ENCODE measurements at regions not wholly inside any gene's neighbourhood (a gene's known extent, or its start where the extent isn't known, plus 50 kb on each side); places are given as distances from the start of the nearest gene placed in this dataset.
"Not testable (repeated sequence)": the region's sequence is repeated elsewhere in the genome, so short reads cannot be mapped to it uniquely, and the experiment has no call there.

DNA sequence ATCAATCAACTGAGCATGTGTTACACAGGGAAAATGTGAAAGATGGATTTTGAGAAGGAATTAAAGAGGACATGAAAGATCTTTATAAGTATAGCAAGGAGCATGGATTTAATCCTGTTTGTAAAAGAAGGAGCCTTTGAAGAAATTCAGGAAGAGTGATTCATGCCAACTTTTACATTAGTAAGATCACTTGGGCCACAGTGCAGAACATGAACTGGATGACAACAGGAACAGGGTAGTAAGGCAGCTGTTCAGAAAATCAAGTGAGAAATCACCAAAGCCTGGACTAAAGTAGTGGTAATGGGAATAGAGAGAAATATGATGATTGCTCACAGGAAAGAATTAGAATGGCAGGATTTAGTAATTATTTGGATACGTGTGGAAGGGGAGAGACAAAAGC is 265.7 kb upstream of the PCDH7 start:
- no peak for DNase-seq

DNA sequence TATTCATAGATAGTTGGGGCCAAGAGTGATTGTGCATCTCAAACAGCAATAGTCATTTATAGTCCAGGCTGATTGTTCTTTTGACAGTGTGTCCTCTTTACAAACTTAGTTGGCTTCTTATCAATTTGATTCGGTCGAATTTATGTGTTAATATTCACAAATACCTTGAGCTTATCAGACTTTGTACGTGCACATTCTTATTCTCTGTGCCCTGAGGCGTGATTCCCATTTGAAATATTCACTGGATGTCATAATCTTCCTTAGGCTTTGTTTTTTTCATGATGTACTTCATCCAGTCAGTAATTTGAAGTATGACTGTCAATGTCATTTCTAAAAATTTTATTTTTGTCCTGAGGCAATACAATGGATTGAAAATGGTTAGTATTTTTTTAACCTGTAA is 263.5 kb upstream of the PCDH7 start:
- DNase-seq, result no peak

DNA sequence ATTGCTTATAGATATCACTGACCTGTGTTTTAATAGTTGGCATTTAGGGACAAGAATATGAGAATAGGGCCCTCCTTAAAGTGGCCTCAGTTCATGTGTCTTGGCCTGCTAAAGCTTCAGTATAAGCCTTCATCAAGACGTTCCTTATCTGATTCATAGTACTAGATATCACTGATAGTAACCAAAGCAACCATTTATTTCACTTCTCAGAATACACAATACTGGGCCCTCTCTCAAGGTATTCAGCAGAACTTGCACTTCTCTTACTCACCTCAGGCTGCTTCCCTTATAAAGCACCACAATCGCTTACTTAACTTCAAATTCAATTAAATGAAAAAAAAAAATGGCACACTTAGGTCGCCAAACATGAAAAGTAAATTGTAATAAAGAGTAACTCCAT is 259.4 kb upstream of the PCDH7 start:
- DNase-seq, result no peak

DNA sequence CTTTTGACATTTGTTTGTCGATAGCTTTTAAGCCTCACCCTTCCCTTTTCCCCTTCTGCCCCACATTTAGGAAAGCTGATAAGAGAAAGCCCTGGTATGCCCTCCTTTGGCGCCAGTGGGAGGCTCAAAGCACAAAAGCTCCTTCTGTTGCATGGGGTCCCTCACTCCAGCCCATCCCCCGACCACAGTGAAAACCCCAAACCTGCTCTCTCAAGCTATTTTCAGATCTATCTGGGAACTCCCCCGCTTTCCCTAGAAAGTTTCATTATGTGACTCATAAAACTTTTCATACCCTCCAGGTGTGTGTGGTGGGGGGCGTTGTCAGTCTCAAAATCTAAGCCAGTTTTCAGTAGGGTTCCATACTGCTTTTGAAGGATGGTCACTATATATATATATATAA is 259.0 kb upstream of the PCDH7 start:
- DNase-seq, result no peak

DNA sequence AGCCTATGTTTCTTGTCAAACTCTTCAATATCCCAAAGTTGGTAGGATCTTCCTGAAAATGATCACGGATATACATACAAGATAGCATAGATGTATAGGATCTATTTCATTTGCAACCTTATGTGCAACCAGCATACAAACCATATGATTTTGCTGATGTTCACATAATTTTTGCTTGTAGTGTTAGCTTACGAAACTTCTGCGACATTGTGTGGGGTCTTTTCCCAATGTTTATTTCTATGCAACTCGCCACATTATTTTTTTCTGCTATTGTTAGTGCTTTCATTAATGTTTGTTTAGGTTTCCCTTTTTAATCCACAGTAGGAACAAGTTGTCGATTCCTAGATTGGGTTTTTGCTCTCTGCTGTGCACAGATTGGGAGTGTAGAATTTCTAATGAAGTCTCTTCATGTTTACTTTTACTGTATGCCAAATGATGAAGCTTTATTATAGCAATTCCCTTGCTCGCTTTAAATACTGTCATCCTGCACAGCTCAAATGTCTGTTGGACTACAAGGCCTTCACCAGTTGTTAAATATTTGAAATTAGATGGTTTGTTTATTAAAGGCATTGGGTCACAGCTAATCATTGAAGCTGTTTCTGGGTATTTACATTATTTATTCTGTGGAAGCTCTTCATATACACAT is 257.6 kb upstream of the PCDH7 start:
- DNase-seq, result no peak

DNA sequence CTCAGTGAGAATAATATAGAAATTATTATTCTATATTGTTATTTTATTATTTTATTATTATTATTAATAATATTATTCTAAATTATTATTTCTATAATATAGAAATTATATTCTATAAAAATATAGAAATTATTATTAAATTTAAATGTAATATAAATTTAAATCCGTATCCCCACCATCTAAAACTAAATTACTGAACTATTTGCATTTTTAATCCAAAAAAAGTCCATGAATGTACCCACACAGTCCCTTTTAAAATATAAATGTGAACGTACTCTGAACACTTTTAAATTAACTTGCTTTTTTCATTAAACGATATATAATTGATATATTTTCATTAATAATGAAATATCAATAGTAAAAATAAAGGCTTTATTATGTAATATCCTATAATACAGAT is 248.3 kb upstream of the PCDH7 start:
- DNase-seq, result no peak

DNA sequence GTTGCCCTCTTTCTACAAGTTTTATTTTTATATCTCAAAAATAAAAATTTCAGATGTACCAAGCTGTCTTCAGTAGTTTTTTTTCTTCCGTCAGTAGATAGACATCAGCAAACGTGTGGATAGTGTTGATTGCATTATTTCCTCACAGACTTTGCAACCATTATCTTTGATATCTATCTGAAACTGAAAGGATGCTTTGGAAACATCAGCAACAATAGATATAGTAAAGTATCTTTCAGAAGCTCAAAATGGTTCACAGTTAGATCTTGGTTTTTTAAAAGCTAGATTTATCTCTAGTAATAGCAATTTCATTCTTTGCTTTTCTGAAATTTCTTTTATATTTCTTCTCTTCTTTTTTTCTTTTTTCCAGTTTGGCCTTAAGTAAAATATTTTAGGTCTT is 246.9 kb upstream of the PCDH7 start:
- no peak for DNase-seq

DNA sequence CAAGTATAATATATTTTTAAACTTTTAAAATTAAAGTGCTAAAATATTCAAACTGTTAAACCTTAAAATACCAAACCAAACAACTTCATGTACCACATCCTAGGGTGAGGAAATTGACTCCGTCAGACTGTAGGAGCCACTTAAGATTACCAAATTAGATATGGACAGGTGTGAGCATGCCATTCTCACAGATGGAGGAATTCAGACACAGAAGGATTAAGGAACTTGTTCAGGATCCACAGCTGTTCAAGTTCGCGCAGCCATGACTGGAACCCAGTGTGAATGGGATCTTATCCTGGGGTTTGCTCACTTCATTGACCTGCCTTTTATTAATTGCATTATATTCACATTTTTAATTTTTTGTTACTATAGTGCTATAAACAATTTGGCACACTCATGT is 224.9 kb upstream of the PCDH7 start:
- DNase-seq, result no peak

DNA sequence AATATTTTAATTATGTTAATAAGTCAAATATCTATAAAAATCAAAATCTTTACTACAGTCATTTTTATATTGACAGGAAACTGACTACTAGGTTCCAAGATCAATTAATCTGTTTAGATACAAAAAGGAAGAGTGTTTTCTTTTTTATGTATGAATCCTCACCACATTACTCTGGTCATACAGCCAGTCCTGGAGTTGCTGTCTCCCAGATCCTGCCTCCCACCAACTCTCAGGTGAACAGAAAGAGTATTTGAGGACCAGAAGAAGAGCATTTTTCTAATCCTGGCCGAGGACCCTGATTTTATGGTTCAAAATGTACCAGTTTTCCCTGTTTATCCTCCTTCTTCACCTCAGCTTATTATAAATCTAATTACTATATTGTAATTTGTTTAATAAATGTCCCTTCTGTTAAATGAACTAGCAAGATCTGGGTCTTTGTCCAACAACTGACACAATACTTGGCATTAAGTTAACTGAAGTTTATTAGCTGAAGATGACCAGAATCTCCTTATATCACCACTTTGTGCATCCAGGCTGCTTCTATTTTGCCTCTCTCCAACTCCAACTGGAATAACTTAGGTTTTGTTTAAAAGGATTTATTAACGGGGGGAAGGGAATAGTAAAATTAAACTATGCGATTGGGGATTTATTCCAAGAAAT is 224.4 kb upstream of the PCDH7 start:
- DNase-seq, result no peak

DNA sequence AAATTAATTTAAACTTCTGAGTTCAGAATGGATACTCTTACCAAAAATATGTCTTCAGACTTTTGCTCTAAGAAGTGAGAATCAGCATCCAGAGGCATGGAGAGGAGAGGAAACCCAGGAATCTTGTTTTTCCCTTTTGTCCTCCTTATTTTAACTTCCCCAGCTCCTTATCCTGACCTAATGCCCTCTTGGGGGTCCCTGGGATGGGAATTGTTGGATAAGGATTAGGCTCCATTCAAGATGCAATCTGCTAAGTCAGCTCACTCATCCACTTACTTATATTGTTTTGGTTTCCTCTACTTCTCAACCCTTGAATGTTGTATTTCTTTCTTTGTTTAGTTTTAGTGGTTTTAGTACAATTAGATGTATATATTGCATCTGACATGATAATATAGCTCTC is 208.4 kb upstream of the PCDH7 start:
- no peak for DNase-seq

DNA sequence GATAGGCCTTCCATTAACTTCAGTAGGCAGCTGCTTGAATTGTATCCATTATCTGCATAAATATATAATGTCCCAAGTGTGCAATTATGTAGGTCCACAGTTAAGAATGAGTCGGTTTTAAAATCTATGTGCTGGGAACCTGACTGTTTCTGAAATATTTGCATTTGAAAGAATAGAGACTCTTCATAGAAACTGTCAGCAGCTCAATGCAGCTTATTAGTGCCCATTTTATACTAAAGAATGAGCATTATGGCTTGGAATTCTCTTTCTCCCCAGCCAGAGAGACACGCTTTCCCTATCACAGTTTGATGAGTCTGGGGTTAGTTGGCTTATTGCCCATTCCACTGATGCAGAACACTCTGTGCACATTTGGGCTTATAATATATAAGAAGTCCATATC is 202.0 kb upstream of the PCDH7 start:
- no peak for DNase-seq

DNA sequence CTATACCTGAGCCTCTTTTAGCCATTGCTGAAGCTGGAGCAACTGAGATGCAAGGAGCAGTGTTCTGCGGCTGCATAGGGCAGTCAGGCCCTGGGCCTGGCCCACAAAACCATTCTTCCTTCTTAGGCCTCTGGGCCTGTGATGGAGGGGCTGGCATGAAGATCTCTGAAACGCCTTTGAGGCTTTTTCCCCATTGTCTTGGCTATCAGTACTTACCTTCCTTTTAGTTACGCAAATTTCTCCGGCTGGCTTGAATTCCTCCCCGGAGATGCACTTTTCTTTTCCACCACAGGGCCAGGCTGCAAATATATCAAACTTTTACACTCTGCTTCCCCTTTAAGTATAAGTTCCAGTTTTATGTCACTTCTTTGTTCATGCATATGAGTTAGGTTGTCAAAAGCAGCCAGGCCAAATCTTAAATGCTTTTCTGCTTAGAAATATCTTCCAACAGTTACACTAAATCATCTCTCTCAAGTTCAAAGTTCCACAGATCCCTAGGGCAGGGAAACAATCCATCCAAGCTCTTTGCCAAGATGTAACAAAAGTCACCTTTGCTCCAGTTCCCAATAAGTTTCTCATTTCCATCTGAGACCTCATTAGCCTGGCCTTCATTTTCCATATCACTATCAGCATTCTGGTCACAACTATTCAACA is 194.4 kb upstream of the PCDH7 start:
- no peak for DNase-seq

DNA sequence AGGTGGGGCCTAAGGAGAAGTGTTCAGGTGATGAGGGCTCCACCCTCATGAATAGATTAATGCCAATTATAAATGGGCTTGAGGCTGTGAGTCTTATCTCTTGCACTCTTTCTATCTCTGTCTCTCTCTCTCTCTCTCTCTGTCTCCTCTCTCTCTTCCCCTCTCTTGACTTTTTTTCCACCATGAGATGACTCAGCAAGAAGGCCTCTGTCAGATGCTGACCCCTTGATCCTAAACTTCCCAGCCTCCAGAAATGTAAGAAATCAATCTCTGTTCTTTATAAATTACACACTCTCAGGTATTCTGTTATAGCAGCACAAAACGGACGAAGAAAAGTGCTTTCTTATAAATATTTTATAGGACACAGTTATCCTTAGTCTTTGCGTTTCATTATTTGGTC is 184.9 kb upstream of the PCDH7 start:
- DNase-seq, result no peak

DNA sequence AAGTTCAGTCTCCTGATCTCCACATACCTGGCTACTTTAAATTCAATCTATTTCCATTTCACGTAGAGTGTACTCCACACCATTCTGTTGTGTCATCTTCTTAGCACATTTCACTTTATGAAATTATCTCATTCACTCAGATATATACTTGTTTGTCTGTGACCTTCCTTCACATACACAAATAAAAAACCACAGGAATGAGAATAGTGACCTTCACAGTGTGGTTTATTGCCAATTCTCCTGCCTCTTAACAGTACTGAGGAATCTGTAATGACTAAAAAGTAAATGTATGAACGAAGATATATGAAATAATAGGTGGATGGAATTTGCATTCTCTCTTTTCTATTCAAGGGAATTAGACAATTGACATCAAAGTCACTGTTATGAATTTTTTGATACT is 183.9 kb upstream of the PCDH7 start:
- DNase-seq, result no peak

DNA sequence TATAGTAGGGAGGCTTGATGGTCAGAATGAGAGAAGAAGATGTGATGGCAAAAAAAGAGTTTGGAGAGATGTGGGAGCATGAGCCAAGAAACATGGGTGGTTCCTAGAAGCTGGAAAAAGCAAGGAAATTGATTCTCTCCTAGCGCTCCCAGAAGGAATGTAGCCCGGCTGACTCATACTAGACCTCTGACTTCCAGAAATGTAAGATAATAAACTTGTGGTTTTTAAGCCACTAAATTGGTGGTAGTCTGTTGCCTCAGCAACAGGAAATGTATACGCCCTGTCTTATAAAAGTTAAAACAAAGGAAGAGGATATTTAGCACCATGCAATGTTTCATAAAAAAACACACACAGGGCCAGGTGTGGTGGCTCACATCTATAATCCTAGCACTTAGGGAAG is 182.7 kb upstream of the PCDH7 start:
- DNase-seq, result no peak

DNA sequence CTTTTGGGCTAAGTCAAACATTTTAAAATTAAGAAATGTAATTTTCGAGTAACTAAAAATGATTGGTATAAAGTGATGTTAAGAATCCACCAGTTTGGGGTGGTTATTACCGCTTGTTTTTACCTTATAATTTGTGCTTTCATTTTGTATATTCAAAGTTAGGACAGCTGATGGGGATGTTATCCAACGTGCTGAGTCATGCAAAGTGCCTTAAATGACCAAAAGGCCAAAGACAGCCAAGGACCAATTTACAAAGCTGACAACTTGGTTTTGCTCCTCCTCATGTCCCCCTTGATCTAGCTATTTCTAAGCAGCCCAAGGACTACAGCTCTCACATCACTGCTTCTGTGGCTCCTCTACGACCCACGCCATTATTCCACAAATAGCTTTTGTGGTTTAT is 181.4 kb upstream of the PCDH7 start:
- no peak for DNase-seq

DNA sequence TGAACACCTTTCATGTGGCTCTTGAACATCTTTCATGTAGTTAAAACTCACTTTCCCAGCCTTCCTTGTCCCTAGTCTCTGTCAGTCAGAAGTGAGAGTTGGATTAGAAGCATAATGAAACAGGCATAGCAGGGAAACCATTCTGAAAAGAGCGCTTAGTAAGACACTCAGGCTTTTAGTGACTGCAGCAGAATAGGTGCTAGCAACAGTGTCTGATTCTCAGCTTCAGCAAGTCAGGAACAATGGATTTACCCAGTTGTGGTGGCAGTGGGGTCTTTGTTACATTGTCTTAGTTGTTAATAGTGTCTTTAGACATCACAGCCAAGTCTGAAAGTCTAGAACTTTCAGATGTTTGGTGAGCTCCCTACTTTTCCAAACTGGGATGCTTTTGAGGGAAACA is 177.1 kb upstream of the PCDH7 start:
- no peak for DNase-seq

DNA sequence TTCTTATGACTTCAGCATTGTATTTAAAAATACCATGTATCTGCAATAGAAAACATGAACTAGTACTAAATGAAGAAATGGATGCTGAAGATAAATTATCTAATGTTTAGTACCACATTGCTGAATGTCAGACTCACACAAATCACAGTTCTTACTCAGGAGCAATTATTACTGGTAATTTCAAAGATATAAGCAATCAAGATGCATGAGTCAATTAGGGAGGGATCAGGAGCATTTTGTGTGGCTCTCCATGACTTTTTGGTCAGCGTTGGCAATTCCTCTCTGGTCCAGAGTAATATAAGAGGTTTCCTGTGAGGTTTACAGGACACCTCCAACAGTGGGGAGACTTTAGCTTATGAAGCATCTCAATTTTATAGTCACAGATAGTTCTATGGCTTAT is 167.0 kb upstream of the PCDH7 start:
- DNase-seq, result no peak

DNA sequence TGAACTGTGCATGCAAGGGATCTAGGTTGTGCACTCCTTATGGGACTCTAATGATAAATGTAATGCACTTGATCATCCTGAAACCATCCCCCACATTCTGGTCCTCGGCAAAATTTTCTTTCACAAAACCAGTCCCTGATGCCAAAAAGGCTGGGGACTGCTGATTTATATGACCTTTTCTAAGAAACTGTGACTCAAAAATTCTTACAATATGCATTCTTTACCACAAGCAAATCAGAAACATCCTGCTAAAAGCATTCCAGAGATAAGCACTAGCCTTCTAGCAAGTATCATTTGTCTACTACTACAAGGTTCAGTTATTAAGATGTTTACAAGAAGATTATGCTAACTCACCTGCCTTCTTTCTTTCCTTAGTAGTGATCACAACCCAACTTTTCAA is 166.5 kb upstream of the PCDH7 start:
- DNase-seq, result no peak

DNA sequence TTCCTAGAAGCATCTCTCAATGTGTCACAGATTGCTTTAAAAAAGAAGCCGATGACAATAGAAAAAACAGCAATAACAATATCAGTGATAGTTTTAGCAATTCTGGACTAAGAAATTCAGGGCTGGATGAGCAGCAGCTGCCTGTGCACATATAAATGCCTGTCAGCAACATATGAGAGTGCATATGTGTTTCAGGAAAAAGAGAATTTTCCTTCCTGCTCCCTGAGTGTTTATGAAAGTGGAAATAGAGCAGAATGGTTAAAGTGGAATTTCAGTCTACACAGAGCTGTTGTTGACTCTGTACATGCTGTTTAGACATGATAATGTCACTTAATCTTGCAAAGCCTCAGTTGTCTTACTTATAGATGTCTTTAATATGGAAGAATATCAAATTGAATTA is 164.4 kb upstream of the PCDH7 start:
- DNase-seq, result no peak

DNA sequence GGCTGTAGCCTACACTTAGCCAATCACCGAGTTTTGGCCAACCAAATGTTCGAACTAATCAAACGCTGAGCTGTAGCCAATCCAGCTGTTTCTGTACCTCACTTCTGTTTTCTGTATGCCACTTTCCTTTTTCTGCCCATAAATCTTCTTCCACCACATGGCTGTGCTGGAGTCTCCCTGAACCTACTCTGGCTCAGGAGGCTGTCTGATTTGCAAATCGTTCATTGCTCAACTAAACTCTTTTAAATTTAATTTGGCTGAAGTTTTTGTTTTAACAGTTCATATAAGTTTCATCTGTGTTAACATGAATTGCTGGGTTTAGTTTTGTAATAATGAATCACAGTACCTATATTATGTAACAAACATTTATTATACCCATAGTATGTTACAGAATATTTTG is 160.7 kb upstream of the PCDH7 start:
- DNase-seq, result no peak

DNA sequence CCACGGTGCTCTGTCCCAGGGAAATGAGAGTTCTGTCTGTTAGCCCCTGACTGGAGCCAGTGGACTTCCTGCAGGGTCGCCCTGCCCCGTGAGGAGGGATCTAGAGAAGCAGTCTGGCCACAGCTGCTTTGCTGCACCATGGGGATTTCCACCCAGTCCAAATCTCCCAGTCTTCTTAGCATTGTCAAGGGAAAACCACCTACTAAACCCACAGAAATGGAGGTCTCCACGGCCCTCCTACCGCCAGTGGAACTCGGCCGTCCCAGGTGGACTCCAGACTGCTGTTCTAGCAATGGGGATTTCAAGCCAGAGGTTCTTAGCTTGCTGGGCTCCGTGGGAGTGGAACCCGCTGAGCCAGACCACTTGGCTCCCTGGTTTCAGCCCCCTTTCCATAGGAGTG is 133.3 kb upstream of the PCDH7 start:
- no peak for DNase-seq

DNA sequence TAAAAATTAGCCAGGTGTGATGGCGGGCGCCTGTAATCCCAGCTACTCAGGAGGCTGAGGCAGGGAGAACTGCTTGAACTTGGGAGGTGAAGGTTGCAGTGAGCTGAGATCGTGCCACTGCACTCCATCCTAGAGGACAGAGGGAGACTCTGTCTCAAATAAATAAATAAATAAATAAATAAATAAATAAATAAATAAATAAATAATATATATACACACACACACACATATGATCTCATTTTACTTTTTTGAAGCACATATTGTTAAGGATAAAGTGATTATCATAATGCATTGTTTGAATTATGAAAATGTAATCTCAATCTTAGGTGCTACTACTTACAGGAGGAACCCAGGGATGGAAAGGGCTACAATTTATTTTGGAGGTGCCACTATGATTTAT is 130.5 kb upstream of the PCDH7 start:
- DNase-seq, result not testable (repeated sequence)
